ENCODE measurements at regions not wholly inside any gene's neighbourhood (a gene's known extent, or its start where the extent isn't known, plus 50 kb on each side); places are given as distances from the start of the nearest gene placed in this dataset.

DNA sequence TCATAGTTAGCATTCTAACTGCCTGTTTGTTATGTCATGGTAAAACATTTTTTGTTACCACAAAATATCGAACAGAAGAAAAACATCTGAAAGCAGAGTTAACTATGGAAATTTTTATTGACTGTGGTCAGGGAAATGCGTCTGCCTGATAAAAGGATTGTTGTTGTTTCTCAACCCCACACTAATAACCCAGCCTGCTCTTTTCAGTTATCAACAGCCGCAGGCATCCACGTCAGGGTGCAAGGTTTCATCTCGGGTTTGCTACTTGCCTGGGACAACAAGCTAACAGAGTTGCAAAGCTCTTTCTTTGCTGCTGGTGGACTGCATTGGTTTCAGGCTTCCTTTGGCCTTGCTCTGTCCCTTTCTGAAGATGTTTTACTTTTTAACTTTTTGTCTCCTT, 969.2 kb downstream of the CDH18 start:
- Histone ChIP-seq H3K9ac (ENCODE audit: low read depth, low read length) (no peak overlapping the region), H3K36me3 (ENCODE audit: insufficient read depth, low read length) (no peaks in the 10 kb centered on the region), H3K9me3 (ENCODE audit: control insufficient read depth, insufficient read depth, low read length) (no peaks in the 10 kb centered on the region), H3K4me1 (ENCODE audit: insufficient read depth, low read length) (no peaks in the 10 kb centered on the region)

DNA sequence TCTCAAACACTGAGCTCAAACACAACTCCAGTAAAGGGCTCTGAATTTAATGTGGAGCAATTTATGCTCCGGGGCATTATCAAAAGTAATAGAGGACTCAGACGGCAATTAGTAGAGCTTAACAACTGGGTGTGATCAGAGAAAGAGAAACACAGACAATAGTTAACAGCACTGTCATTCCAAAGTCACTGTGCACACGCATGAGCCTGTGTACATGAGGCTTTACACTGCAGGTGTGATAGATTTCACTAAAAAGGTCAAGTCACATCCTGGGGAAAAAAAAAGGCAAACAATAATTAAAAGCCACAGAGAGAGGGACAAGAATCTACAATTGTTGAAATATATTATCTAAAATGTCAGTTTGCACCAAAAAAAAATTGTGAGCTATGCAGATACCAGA, 956.5 kb downstream of the CDH18 start:
- Histone ChIP-seq H3K9me3 (ENCODE audit: control insufficient read depth, insufficient read depth, low read length) (no peaks in the 10 kb centered on the region), H3K36me3 (ENCODE audit: insufficient read depth, low read length) (no peaks in the 10 kb centered on the region), H3K9ac (ENCODE audit: low read depth, low read length) (no peak overlapping the region), H3K4me1 (ENCODE audit: insufficient read depth, low read length) (peaks cover 5% of the 10 kb centered on the region)

DNA sequence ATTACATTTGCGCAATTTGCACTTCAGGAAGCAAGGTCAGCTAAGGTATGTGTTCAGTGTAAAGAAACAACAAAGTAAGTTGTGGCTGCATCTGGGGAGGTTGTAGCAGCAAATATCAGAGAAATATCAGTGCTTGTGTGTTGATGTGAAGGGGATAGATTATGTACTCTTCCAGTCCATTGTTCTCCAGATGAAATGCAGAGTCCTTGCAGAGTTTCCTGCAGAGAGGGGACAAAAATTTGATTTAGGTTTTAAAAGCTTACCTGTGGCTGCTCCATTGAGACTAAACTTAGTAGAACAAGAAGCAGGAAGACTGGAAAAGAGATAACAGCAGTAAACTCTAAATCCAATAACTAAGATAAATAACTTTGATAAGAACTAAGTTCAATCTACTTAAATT, 952.2 kb downstream of the CDH18 start:
- Histone ChIP-seq H3K4me1 (ENCODE audit: insufficient read depth, low read length) (peaks cover 5% of the 10 kb centered on the region), H3K9ac (ENCODE audit: low read depth, low read length) (no peak overlapping the region), H3K36me3 (ENCODE audit: insufficient read depth, low read length) (no peaks in the 10 kb centered on the region), H3K9me3 (ENCODE audit: control insufficient read depth, insufficient read depth, low read length) (no peaks in the 10 kb centered on the region)

DNA sequence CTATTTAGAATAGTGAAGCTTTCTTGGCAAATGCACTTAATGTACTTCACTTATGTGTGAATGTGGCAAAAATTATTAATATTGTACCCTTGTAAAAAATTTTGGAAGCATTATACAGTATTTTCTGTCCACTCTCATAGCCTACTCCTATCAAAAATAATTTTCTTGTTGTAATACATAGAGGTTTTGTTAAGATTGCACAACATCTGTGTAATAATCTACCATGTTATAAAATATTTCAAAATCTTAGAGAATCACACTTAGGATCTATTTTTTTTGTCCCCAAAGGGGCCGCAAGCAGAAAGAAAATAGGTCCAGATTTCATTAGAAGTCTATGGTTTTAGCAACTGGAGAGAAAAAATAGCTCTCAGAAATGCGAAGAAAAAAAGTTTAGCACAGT, 945.9 kb downstream of the CDH18 start:
- Histone ChIP-seq H3K9ac (ENCODE audit: low read depth, low read length) (no peak overlapping the region), H3K9me3 (ENCODE audit: control insufficient read depth, insufficient read depth, low read length) (no peaks in the 10 kb centered on the region)

DNA sequence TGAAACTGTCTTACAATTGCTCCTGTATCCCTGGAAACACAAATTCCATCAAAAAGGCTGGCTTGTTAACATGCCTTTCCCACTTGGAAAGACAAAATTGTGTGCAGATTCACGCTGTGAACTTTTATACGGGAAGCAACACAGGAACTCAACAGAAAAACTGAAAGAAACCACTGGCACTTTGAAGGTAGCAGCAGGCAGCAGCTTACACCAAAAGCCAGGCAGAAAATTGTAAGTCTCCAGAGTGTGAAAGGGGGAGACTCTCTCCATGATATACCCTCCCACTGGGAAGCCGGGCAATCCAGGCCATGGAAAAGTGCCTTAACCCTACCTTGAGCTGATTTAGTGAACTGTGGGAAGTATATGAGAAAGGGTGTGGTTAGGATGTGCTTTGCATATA, 943.7 kb downstream of the CDH18 start:
- Histone ChIP-seq H3K9ac (ENCODE audit: low read depth, low read length) (no peak overlapping the region), H3K36me3 (ENCODE audit: insufficient read depth, low read length) (no peaks in the 10 kb centered on the region), H3K9me3 (ENCODE audit: control insufficient read depth, insufficient read depth, low read length) (no peaks in the 10 kb centered on the region), H3K4me1 (ENCODE audit: insufficient read depth, low read length) (peaks cover 22% of the 10 kb centered on the region)

More for the DNA sequence above, 945.9 kb downstream of the CDH18 start:
- Histone ChIP-seq H3K36me3 (ENCODE audit: insufficient read depth, low read length) (no peaks in the 10 kb centered on the region), H3K4me1 (ENCODE audit: insufficient read depth, low read length) (peaks cover 15% of the 10 kb centered on the region)

DNA sequence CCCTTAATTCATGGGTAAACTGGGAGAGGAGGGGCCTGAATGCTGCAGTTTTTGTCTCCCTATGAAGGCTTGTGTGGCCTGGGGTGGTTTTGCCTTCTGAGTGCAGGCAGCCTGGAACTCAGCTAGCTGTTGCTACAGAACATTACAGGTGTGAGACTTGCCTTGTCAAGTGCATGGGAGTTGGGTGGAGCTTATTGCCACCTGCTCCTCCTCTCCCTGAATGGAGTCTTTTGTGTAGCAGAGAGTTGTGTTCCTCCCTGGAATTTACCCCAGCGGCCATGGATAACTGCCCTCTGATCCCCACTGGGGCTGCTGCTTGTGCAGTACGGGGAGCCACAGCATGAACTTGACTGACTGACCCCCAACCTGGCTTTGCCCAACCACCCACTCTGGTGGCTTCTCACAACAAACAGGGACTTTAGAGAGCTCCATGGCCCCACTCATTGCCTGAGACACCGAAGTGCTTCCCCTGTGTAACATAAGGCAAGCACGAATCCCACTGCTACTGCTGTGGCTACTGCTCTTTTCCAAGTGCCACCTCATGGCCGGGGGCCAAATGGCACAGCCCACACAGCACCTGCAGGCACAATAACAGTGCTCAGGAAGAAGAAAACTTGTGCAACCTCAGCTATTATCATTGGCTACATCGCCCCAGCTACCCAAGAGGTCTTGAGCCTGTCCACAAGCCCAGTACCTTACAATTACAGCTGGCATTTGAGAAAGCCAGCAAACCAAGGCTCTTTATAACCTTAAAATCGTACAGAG, 942.9 kb downstream of the CDH18 start:
- H3K4me1 ChIP-seq (ENCODE audit: insufficient read depth, low read length): peaks cover 22% of the 10 kb centered on the region
- H3K9ac ChIP-seq (ENCODE audit: low read depth, low read length): no peak overlapping the region
- H3K36me3 ChIP-seq (ENCODE audit: insufficient read depth, low read length): no peaks in the 10 kb centered on the region
- no peaks in the 10 kb centered on the region for H3K9me3 ChIP-seq (ENCODE audit: control insufficient read depth, insufficient read depth, low read length)

DNA sequence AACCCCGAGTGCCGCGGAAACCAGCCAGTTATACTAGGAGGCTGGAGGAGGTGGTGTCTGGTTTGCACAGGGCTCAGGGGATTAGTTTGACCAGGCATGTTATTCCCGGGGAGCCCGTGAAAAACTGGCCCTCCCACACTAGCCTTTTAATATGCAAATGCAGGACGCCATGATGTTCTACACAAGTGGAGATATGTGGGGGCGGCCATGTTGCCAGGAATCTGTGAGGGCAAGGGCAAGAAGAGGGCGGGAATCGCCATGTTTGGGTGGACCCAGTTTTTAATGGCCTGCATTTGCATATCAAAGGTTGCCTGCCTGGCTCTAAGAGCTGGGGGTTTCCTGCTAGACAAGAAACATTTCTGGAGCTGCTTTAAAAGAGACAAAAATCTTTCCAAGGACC, 940.7 kb downstream of the CDH18 start:
- 0 out of 2 replicates have a peak, but pooled peaks cover 2% of the 10 kb centered on the region for H3K9me3 ChIP-seq (ENCODE audit: control insufficient read depth, insufficient read depth, low read length)
- H3K36me3 ChIP-seq (ENCODE audit: insufficient read depth, low read length): no peaks in the 10 kb centered on the region
- peak overlapping the region; percentile 41 for H3K9ac ChIP-seq (ENCODE audit: low read depth, low read length)
- peaks cover 22% of the 10 kb centered on the region for H3K4me1 ChIP-seq (ENCODE audit: insufficient read depth, low read length)

DNA sequence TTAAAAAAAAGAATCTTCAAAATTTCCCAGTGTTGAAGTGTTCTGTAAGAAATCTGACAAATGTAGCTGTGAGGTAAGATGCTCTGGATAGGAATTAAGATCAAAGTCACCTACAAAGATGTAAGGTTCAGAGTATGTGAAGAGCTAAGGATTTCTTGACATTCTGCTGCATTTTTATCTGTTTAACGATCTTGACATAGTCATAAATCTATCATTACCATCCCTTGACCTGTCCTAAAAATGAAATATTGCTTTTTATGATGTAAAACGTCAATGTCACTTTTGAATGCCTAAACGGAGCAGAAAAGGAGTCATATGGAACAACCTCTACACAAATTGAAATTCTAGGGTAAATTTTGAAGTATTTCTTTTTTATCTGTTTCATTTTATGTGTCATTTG, 939.3 kb downstream of the CDH18 start:
- H3K36me3 ChIP-seq (ENCODE audit: insufficient read depth, low read length): no peaks in the 10 kb centered on the region
- no peak overlapping the region for H3K9ac ChIP-seq (ENCODE audit: low read depth, low read length)
- H3K4me1 ChIP-seq (ENCODE audit: insufficient read depth, low read length): peaks cover 22% of the 10 kb centered on the region
- H3K9me3 ChIP-seq (ENCODE audit: control insufficient read depth, insufficient read depth, low read length): 0 out of 2 replicates have a peak, but pooled peaks cover 2% of the 10 kb centered on the region

DNA sequence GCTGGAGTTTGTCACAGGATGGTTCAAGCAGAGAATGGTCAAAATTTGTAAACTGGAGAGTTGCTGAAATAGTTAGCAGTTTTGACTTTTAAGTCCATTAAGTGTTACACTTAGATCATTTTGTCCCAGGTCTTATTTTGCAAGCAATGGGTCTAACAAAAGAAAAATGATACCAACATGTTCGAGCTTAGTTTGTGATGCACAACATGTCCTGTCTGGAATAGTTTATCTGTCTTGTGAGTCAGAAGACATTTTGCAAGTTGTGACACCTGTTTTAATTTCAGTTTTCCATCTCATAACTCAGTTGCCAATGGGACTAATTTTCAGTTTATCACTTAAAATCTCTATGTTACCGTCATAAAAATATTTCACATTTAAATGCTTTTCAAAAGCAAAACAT, 929.8 kb downstream of the CDH18 start:
- Histone ChIP-seq H3K4me1 (ENCODE audit: insufficient read depth, low read length) (no peaks in the 10 kb centered on the region), H3K36me3 (ENCODE audit: insufficient read depth, low read length) (no peaks in the 10 kb centered on the region), H3K9ac (ENCODE audit: low read depth, low read length) (no peak overlapping the region), H3K9me3 (ENCODE audit: control insufficient read depth, insufficient read depth, low read length) (no peaks in the 10 kb centered on the region)

DNA sequence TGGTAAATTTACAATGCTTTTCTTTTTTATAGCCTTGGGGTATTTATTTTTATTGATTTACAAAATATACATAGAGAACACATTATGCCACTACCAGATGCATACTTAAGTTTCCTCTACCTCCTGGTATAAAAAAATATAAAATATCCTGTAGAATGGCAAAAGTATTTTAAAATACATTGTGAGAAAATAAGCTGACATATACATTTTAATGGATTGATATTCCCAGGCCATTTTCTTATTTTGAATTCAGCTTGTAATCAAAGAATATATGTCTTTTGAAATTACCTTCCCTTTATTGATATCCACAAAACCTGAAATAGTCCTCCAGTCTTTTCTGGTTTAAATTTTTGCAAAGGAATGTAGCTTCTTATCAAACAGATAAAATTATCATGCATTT, 923.9 kb downstream of the CDH18 start:
- H3K36me3 ChIP-seq (ENCODE audit: insufficient read depth, low read length): no peaks in the 10 kb centered on the region
- H3K9ac ChIP-seq (ENCODE audit: low read depth, low read length): no peak overlapping the region
- H3K4me1 ChIP-seq (ENCODE audit: insufficient read depth, low read length): no peaks in the 10 kb centered on the region
- H3K9me3 ChIP-seq (ENCODE audit: control insufficient read depth, insufficient read depth, low read length): no peaks in the 10 kb centered on the region

DNA sequence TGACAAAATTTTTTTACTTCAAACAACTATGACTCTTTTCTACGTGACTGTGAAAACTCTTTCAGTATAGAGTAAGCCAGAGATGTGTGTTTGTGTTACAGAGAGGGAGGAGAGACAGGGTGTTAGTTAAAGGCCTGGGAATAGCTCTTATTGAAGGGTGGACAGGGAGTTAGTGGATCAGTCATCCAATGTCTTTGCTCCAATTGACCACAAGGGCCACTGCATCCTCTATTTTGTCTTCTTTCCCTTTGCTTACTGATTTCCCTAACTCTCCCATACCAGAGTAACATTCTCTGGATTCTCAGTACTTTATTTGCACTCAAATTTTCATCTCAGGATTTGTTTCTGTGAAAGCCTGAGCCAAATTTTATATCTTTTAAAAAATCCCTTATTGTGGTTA, 920.3 kb downstream of the CDH18 start:
- H3K36me3 ChIP-seq (ENCODE audit: insufficient read depth, low read length): no peaks in the 10 kb centered on the region
- H3K9me3 ChIP-seq (ENCODE audit: control insufficient read depth, insufficient read depth, low read length): no peaks in the 10 kb centered on the region
- no peaks in the 10 kb centered on the region for H3K4me1 ChIP-seq (ENCODE audit: insufficient read depth, low read length)
- no peak overlapping the region for H3K9ac ChIP-seq (ENCODE audit: low read depth, low read length)

DNA sequence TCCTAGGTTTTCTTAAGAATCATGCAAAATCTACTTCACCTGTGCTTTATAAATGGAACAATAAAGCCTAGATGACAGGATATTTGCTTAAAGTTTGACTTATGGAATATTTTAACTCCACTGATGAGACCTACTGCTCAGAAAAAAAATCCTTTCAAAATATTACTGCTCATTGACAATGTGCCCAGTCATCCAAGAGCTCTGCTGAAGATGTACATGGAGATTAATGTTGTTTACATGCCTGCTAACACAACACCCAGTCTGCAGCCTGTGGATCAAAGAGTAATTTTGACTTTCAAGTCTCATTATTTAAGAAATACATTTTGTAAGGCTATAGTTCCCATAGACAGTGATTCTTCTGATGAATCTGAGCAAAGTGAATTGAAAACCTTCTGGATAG, 889.6 kb downstream of the CDH18 start:
- Histone ChIP-seq H3K4me1 (ENCODE audit: insufficient read depth, low read length) (no peaks in the 10 kb centered on the region), H3K36me3 (ENCODE audit: insufficient read depth, low read length) (no peaks in the 10 kb centered on the region), H3K9ac (ENCODE audit: low read depth, low read length) (no peak overlapping the region), H3K9me3 (ENCODE audit: control insufficient read depth, insufficient read depth, low read length) (no peaks in the 10 kb centered on the region)

DNA sequence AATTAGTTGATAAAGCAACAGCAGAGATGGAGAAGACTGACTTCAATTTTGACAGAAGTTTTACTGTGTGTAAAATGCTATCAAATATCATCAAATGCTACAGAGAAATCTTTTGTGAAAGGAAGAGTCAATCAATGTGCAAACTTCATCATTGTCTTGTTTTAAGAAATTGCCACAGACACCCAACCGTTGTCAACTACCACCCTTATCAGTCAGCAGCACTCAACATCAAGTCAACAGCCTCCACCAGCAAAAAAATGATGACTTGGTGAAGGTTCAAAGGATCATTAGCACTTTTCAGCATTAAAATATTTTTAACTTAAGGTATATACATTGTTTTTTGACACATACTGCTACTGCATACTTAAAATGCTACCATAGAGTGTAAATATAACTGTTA, 888.8 kb downstream of the CDH18 start:
- no peaks in the 10 kb centered on the region for H3K36me3 ChIP-seq (ENCODE audit: insufficient read depth, low read length)
- H3K9ac ChIP-seq (ENCODE audit: low read depth, low read length): no peak overlapping the region
- H3K9me3 ChIP-seq (ENCODE audit: control insufficient read depth, insufficient read depth, low read length): no peaks in the 10 kb centered on the region
- H3K4me1 ChIP-seq (ENCODE audit: insufficient read depth, low read length): no peaks in the 10 kb centered on the region

DNA sequence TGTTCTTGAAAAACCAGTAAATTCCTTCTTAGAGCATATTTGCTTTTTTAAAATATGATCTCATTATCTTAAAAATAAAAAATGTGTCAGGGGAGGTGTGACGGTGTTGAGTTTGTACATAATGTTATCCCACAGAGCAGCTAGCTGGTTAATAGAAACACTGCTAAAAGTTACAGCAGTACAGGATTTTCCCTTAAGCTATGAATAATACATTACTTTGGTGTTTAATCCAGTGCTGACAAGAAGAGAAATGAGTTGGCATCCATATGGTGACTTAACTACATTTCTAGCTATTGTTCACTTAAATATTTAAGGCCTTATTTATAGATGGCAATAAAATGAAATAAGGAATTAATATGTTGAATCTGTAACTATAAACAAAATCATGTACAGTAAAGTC, 883.1 kb downstream of the CDH18 start:
- Histone ChIP-seq H3K4me1 (ENCODE audit: insufficient read depth, low read length) (no peaks in the 10 kb centered on the region), H3K36me3 (ENCODE audit: insufficient read depth, low read length) (no peaks in the 10 kb centered on the region), H3K9ac (ENCODE audit: low read depth, low read length) (no peak overlapping the region), H3K9me3 (ENCODE audit: control insufficient read depth, insufficient read depth, low read length) (no peaks in the 10 kb centered on the region)

DNA sequence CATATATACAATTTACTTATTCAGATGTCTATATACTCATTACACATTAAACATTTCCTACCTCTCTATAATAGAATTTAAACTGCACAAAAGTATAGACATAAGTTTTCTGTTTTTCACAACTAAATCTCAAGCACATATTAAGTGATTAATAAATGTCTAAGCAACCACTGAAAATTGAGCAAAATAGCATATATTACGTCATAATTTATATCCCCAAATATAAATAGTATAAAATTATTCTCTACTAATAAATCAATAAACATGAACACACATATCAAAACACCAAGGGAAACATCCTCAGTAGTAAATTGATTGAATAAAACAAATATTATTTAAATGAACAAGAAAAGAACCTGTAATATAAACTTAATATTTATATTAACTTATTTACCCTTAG, 865.1 kb downstream of the CDH18 start:
- no peak overlapping the region for H3K9ac ChIP-seq (ENCODE audit: low read depth, low read length)
- no peaks in the 10 kb centered on the region for H3K4me1 ChIP-seq (ENCODE audit: insufficient read depth, low read length)
- no peaks in the 10 kb centered on the region for H3K9me3 ChIP-seq (ENCODE audit: control insufficient read depth, insufficient read depth, low read length)
- H3K36me3 ChIP-seq (ENCODE audit: insufficient read depth, low read length): no peaks in the 10 kb centered on the region

Measured in ES-I3 (cell line).